ENCODE measurements at regions not wholly inside any gene's neighbourhood (a gene's known extent, or its start where the extent isn't known, plus 50 kb on each side); places are given as distances from the start of the nearest gene placed in this dataset.
"Not testable (repeated sequence)": the region's sequence is repeated elsewhere in the genome, so short reads cannot be mapped to it uniquely, and the experiment has no call there.

- DNase-seq: no peak
These were observed 138.6 kb upstream of the POGK start for GRCh38 chr1:166700696-166701095.

DNA sequence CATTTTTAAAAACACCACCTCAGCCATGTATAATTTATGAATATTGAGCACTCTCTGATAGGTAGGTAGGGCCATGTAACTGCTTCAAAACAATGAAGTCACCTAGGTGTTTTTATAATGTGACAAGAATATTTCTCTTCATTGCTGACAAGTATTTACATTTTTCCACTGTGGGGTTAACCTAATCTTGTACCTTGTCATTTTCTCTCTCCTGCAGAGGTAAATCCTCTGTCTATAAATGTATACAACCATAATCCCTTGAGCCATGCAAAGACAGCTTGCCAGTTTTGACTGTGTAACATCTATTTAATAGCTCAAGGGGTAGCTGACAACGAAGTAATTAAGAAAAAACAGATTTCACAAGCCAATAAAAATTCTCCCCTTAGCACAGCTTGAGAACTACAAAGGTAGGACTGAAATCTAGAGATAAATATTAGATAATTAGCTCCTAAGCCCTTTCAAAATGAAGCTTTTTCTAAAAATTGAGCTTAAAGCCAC is 137.6 kb upstream of the POGK start:
- DNase-seq: no peak

- DNase-seq: no peak
These were observed 136.1 kb upstream of the POGK start for GRCh38 chr1:166703141-166703540.

- DNase-seq: no peak
These were observed 135.4 kb upstream of the POGK start for GRCh38 chr1:166703726-166704462.

DNA sequence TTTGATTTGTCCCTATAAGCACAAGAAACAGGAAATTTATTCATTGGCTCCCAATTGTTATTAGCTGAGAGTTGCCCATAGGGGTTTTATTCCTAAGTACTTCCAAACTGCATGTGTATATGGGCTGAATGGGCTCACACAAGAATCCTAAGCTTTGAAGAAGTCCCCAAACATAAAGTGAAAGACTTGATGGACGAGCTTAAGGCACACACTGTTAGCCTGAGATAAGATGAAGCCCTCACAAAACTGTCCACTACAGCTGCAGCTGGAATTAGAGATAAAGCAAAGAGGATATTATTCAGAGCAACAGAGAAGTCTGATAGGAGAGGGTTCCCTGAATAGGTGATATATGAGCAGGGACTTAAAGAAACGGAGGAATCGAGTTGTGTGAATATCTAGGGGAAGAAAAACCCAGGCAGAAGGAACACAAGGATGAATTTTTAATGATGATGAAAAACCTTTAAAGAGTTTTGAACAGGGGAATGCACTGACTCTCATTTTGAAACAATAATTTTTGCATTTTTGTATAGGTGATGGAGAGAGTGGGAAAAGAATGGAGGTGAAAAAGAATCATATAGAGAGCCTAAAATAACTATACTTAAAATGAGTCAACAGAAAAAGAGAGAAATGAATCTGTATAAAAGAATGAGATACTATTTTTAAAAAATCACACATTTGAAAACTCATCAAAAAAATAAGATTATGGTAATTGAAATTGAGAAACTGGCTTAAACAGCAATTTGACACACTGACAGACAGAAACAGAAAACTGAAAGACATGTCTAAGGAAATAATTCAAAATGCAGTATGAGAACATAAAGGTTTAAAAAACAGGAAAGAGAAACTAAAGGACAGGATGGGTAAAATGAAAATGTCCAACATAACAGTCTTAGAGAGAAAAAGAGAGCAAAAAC is 133.6 kb upstream of the POGK start:
- DNase-seq: no peak

DNA sequence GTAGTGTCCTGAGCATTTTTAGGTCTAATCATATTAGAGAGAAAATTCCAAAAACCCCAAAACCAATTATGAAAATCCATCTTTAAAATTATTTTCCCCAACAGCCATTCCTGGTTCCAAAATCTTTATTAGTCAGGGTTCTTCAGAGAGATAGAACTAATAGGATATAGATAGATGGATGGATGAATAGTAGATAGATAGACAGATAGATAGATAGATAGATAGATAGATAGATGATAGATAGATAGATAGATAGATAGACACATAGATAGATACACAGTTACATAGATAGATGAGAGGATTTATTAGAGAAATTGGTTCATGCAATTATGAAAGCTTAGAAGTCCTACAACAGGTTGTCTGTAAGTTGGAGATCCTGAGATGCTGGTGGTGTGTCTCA is 122.7 kb upstream of the POGK start:
- no peak for DNase-seq

- no peak for DNase-seq
These were observed 118.1 kb upstream of the POGK start for GRCh38 chr1:166721145-166721544.

DNA sequence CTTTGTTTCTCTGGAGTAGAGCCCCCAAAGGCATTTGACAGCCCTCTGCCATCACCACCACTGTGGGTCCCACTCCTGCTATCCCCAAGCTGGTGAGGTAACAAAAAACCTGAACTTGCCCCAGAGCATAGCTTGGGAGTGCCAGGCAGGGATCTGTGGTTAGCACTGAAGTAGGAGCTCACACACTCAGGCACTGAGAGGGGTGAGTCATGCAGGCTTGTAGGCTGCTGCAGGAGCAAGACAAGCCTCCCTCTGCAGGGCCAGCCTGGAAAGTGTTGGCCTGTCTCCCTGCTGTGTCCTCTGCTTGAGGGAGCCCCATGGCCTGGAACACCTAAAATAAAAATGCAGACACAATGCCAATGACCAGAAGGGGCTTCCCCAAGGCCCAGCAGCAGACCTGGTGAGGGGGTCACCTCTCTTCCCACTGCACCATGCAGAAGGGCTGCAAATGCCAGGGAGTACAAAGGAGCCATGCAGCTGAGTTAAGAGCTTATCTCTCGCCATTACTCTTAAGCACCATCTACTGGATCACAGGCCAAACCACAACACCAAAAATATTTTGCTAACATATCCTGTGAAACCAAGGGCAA is 108.9 kb upstream of the POGK start:
- no peak for DNase-seq

DNA sequence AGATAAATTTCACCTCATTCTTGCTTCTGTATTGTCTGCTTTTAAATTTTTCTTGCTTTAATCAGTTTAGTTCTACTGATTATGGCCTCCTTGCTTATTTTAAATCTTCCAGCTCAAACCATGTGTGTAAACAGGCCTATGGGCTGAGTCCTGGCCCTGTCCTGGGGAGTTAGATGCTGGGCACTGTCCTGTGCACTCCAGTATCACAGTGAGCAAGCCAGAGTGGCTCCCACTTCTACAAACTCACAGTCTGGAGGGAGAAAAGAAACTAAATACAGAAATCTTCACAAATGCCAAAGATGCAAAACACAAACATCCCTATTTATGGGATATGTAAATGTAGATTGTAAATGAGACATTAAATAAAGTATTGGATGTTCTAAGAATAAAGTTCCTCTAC is 101.1 kb upstream of the POGK start:
- no peak for DNase-seq

DNA sequence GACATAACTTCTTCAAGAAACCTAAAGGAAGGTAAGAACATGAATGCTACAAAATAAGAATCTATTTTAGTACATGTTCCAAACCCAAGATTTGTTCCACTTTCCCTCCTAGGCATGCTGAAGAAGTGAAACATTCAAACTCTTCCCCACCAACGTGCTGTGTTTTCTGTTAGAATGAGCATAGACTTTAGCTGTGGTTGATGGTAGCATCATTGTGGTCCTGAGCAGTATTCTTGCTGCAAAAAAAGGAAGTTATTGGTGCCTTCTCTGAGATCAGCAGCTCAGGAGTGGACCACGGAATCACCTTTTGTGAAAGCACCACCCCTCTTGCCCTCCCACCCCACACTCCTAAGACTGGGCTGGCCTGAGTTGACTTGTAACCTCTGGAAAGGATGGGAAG is 100.4 kb upstream of the POGK start:
- DNase-seq: no peak

GRCh38 chr1:166740668-166741276 is 98.5 kb upstream of the POGK start:
- no peak for DNase-seq

DNA sequence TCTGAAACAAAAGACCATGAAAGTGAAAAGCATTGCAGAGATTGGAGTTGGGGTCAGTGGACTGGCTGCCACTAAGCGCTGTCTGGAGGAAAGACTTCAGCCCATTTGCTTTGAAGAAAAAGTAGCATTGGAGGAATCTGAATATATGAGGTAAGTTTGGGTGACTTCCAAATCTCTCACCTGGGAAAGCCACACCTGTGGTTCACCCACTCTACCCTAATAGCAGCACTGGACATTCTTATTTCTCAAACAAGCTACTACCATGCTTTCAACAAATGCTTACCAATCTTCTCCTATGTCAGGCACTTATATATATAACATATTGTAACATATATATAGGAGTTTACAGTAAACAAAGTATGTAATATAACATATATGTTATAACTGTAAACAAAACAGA is 76.0 kb upstream of the POGK start:
- no peak for DNase-seq

DNA sequence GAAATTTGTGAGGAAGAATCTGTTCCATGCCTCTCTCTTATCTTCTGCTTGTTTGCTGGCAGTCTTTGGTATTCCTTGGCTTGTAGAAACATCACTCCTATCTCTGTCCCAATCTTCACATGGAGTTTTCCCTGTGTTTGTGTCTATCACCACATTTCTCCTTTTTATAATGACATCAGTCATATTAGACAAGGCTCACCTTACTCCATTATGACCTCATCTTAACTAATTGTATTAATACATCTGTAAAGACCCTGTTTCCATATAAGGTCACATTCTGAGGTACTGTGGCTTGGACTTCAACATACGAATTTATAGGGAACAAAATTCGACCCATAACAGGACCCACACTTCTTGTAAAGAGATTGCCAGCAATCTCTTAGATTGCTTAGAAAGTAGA is 72.3 kb upstream of the POGK start:
- DNase-seq: no peak

DNA sequence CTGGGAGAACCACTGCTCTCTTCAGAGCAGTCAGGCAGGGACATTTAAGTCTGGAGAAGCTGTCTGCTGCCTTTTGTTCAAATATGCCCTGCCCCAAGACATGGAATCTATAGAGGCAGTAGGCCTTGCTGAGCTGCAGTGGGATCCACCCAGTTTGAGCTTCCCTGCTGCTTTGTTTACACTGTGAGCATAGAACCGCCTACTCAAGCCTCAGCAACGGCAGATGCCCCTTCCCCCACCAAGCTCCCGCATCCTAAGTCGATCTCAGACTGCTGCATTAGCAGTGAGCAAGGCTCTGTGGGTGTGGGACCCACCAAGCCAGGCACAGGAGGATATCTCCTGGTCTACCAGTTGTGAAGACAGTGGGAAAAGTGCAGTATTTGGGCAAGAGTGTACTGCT is 54.6 kb upstream of the POGK start:
- DNase-seq: not testable (repeated sequence)

DNA sequence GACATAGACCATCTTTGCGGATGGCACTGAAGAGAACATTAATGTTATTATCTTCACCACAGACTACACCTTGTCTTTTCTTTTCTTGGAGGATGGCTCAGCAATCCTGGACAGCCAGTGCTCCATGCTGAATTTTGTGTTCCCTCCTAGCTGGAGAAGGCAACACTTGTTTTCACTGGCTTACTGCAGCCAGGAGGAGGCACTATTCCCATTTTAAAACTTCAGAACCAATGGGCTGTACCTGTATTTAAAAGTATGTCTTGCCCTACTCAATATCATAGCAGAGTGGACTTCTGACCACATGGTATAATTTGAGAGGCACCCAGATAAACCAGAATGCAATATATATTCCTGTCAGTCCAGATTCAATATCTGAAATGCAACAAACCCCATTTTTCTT is 53.3 kb upstream of the POGK start:
- no peak for DNase-seq

DNA sequence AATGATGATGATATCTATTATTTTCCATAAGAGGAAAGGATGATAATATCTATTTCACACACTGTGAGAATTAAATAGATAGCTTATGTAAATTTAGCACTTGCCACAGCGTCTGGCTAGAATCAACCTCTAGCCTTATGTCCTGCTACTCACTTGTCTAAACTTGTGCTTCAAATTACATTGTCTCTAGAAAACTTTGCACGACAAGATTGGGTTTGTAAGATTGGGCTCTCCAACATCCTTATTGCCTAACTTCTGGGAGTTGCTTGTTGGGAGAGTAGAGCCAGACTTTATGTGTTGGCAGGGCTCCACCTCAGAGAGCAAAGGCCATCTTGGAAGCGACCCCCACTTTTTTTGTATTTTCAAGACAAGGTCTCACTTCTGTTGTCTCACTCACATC is 50.0 kb upstream of the POGK start:
- DNase-seq: no peak

Data from stimulated activated CD4-positive, alpha-beta T cell treated with anti-CD3 and anti-CD28 coated beads, Interleukin-15, amount 100 ng/mL, for 24 hours (primary cell).